ENCODE measurements at regions not wholly inside any gene's neighbourhood (a gene's known extent, or its start where the extent isn't known, plus 50 kb on each side); places are given as distances from the start of the nearest gene placed in this dataset.

- H3K4me3 Mint-ChIP-seq, result peak overlapping the region; percentile 44
- no peaks in the 10 kb centered on the region for H3K79me2 ChIP-seq (ENCODE audit: low read depth)
- H2AFZ ChIP-seq (replicated peaks), result no peak overlapping the region
- H3K9me3 ChIP-seq (ENCODE audit: low read depth), result no peaks in the 10 kb centered on the region
- no peaks in the 10 kb centered on the region for H3K27me3 ChIP-seq
- H3K9ac ChIP-seq, result no peak overlapping the region
- peaks cover 34% of the 10 kb centered on the region for H3K4me1 ChIP-seq
- H3K36me3 ChIP-seq, result no peaks in the 10 kb centered on the region
- H4K20me1 ChIP-seq (ENCODE audit: low read depth), result no peaks in the 10 kb centered on the region
- no peak overlapping the region for H3K4me2 ChIP-seq
- no peak for DNase-seq (ENCODE audit: low spot score)
- H3K27ac Mint-ChIP-seq, result peak overlapping the region; percentile 88
- H3K4me3 ChIP-seq, result no peak overlapping the region
- no peak for TF ChIP-seq CTCF (IDR thresholded peaks at IDR 0.05)
- no peak for TF ChIP-seq EZH2phosphoT487 (IDR thresholded peaks at IDR 0.05)
- no peak for TF ChIP-seq EZH2 (IDR thresholded peaks at IDR 0.05)
- no peak overlapping the region for H3K27ac ChIP-seq
- peaks cover 15% of the 10 kb centered on the region for H3F3A ChIP-seq (ENCODE audit: low read depth)
- peaks cover 17% of the 10 kb centered on the region for H3K9me3 Mint-ChIP-seq
- H3K4me1 Mint-ChIP-seq, result peaks cover 65% of the 10 kb centered on the region
- H3K27me3 Mint-ChIP-seq (ENCODE audit: insufficient read depth, low read depth), result peaks cover 8% of the 10 kb centered on the region
- no peaks in the 10 kb centered on the region for H3K36me3 Mint-ChIP-seq
Observed at GRCh38 chr11:115700496-115700895, 196.3 kb upstream of the CADM1 start.

GRCh38 chr11:115699733-115700132 is 195.5 kb upstream of the CADM1 start:
- Histone ChIP-seq H3K36me3 (no peaks in the 10 kb centered on the region), H4K20me1 (ENCODE audit: low read depth) (peaks cover 3% of the 10 kb centered on the region), H3K9me3 (ENCODE audit: low read depth) (no peaks in the 10 kb centered on the region), H2AFZ (replicated peaks) (no peak overlapping the region), H3K27me3 (no peaks in the 10 kb centered on the region), H3K4me3 (no peak overlapping the region), H3K4me2 (no peak overlapping the region), H3K4me1 (peaks cover 41% of the 10 kb centered on the region), H3K79me2 (ENCODE audit: low read depth) (no peaks in the 10 kb centered on the region), H3K27ac (no peak overlapping the region), H3K9ac (no peak overlapping the region), H3F3A (ENCODE audit: low read depth) (peaks cover 23% of the 10 kb centered on the region)
- H3K36me3 Mint-ChIP-seq, result no peaks in the 10 kb centered on the region
- H3K4me1 Mint-ChIP-seq, result peaks cover 70% of the 10 kb centered on the region
- H3K4me3 Mint-ChIP-seq, result peak overlapping the region; percentile 44
- peaks cover 12% of the 10 kb centered on the region for H3K9me3 Mint-ChIP-seq
- no peak for DNase-seq (ENCODE audit: low spot score)
- peak overlapping the region; percentile 88 for H3K27ac Mint-ChIP-seq
- TF ChIP-seq EZH2 (IDR thresholded peaks at IDR 0.05), result no peak
- no peak for TF ChIP-seq EZH2phosphoT487 (IDR thresholded peaks at IDR 0.05)
- TF ChIP-seq CTCF (IDR thresholded peaks at IDR 0.05), result no peak
- peaks cover 8% of the 10 kb centered on the region for H3K27me3 Mint-ChIP-seq (ENCODE audit: insufficient read depth, low read depth)

- Histone ChIP-seq H3K36me3 (no peaks in the 10 kb centered on the region), H4K20me1 (ENCODE audit: low read depth) (peaks cover 3% of the 10 kb centered on the region), H3K4me1 (peaks cover 42% of the 10 kb centered on the region), H3K27ac (no peak overlapping the region), H3K27me3 (no peaks in the 10 kb centered on the region), H3K9ac (no peak overlapping the region), H2AFZ (replicated peaks) (no peak overlapping the region), H3K79me2 (ENCODE audit: low read depth) (no peaks in the 10 kb centered on the region), H3F3A (ENCODE audit: low read depth) (peaks cover 27% of the 10 kb centered on the region), H3K4me2 (no peak overlapping the region), H3K4me3 (no peak overlapping the region), H3K9me3 (ENCODE audit: low read depth) (no peaks in the 10 kb centered on the region)
- Mint-ChIP-seq H3K4me3 (no peak overlapping the region), H3K4me1 (peaks cover 70% of the 10 kb centered on the region), H3K27ac (peak overlapping the region; percentile 63), H3K27me3 (ENCODE audit: insufficient read depth, low read depth) (peaks cover 6% of the 10 kb centered on the region), H3K36me3 (no peaks in the 10 kb centered on the region), H3K9me3 (peaks cover 9% of the 10 kb centered on the region)
- no peak for DNase-seq (ENCODE audit: low spot score)
- TF ChIP-seq CTCF (IDR thresholded peaks at IDR 0.05) (no peak), EZH2phosphoT487 (IDR thresholded peaks at IDR 0.05) (no peak), EZH2 (IDR thresholded peaks at IDR 0.05) (no peak)
Observed at GRCh38 chr11:115699326-115699725, 195.1 kb upstream of the CADM1 start.
